ENCODE measurements at regions not wholly inside any gene's neighbourhood (a gene's known extent, or its start where the extent isn't known, plus 50 kb on each side); places are given as distances from the start of the nearest gene placed in this dataset.
"Not testable (repeated sequence)": the region's sequence is repeated elsewhere in the genome, so short reads cannot be mapped to it uniquely, and the experiment has no call there.

DNA sequence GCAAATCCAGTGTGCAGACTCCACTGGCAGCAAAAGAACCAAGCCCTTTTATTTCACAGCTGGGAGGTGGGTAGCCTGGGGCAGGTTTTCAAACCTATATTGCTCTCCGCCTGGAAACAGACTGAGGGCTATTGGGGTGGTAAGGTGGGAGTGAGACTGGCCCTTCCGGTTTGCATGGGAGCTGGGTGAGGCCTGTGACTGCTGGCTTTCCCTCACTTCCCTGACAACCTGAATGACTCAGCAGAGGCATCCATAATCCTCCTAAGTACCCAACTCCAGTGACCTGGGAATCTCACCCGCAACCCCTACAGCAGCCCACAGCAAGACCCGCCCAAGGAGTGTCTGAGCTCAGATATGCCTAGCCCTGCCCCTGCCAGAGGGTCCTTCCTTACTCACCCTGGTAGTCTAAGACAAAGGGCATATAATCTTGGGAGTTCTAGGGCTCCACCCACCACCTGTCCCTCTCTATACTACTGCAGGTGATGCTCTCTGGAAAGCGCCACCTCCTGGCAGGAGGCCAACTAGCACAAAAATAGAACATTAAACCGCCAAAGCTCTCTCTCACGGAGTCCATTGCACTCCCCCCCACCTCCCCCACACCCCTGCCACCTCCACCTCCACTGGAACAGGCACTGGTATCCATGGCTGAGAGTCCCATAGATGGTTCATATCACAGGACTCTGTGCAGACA, 602.0 kb upstream of the C16orf82 start:
- H3K4me3 ChIP-seq (ENCODE audit: control insufficient read depth, low read depth, low read length) = no peak overlapping the region
- no peak for DNase-seq (ENCODE audit: low read depth)
- TF ChIP-seq, protein P1, sequence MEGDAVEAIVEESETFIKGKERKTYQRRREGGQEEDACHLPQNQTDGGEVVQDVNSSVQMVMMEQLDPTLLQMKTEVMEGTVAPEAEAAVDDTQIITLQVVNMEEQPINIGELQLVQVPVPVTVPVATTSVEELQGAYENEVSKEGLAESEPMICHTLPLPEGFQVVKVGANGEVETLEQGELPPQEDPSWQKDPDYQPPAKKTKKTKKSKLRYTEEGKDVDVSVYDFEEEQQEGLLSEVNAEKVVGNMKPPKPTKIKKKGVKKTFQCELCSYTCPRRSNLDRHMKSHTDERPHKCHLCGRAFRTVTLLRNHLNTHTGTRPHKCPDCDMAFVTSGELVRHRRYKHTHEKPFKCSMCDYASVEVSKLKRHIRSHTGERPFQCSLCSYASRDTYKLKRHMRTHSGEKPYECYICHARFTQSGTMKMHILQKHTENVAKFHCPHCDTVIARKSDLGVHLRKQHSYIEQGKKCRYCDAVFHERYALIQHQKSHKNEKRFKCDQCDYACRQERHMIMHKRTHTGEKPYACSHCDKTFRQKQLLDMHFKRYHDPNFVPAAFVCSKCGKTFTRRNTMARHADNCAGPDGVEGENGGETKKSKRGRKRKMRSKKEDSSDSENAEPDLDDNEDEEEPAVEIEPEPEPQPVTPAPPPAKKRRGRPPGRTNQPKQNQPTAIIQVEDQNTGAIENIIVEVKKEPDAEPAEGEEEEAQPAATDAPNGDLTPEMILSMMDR (IDR thresholded peaks at IDR 0.05; ENCODE audit: control insufficient read depth, insufficient read depth, low read depth, low read length, missing control alignments) = no peak

DNA sequence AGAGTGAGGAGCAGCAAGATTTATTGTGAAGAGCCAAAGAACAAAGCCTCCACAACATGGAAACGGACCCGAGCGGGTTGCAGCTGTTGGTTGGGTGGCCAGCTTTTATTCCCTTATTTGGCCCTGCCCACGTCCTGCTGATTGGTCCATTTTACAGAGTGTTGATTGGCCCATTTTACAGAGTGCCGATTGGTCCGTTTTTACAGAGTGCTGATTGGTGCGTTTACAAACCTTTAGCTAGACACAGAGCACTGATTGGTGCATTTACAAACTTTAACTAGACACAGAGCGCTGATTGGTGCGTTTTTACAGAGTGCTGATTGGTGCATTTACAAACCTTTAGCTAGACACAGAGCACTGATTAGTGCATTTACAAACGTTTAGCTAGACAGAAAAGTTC, 592.3 kb upstream of the C16orf82 start:
- H3K4me3 ChIP-seq (ENCODE audit: control insufficient read depth, low read depth, low read length); DNase-seq (ENCODE audit: low read depth): not testable (repeated sequence)

DNA sequence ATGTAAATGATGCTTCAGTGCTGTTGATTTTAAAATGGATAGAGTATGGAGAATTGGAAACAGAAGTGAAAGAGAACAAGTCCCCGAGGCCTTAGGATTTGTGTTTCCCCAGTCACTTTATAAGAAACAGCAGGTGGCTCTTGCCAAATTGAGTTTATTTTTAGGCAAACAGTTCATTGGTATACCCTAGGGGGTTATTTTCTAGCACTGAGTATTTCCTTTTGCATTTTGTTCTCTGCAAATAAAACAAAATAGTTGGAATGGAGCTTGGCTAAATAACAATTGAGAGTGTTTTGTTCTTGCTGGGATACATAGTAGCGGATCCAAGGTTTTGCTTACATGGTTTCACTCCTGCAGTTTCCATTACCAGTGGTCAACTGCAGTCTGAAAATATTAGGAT, 591.1 kb upstream of the C16orf82 start:
- TF ChIP-seq, protein P1 (IDR thresholded peaks at IDR 0.05; ENCODE audit: control insufficient read depth, insufficient read depth, low read depth, low read length, missing control alignments) = no peak
- H3K4me3 ChIP-seq (ENCODE audit: control insufficient read depth, low read depth, low read length) = no peak overlapping the region
- DNase-seq (ENCODE audit: low read depth) = no peak

DNA sequence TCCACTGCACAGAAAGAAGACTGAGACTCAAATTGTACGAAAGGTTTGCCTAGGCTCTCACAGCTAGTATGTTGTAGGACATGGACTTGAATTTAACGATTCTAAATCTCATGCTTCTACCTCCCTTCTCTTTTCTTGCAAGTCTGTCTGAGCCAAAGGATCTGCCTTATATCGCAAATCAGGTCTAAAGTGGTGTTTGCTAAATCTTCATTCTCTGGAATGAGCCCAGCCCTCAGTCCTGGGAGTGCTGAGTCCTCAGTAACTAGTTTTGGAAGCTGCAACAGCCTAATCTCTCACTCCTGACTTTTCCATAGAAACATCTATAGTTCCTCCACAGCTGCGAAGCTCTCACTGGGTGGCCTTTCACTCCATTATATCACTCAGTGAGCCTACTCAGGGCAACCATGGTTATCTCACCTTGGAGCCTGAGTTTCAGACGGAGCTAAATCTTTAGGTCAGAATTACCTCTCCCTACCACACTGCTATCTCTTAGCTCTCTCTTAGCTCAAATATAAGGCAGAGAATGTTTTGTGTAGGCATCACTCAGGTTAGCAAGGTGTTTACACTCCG, 575.5 kb upstream of the C16orf82 start:
- TF ChIP-seq, protein P1 (IDR thresholded peaks at IDR 0.05; ENCODE audit: control insufficient read depth, insufficient read depth, low read depth, low read length, missing control alignments) = no peak
- no peak overlapping the region for H3K4me3 ChIP-seq (ENCODE audit: control insufficient read depth, low read depth, low read length)
- no peak for DNase-seq (ENCODE audit: low read depth)

DNA sequence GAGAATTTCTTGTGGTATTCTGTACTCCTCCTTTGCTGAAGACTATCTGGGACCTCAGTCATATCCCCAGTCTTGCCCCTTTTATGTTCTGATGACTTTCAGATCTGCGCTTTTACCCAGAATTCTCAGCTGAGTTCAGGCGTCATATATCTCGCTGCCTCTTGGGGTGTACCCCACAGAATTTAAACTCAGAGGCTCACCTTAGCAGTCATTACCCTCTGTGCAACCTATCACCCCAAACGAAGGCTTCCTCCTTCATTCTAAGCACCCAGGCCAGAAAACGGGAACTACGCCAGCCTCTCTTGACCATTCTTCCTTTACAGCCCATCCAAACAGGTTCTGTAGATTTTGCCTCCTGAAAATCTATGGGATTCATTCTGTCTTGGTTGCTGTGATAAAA, 574.8 kb upstream of the C16orf82 start:
- DNase-seq (ENCODE audit: low read depth) = no peak
- TF ChIP-seq, protein P1 (IDR thresholded peaks at IDR 0.05; ENCODE audit: control insufficient read depth, insufficient read depth, low read depth, low read length, missing control alignments) = no peak
- H3K4me3 ChIP-seq (ENCODE audit: control insufficient read depth, low read depth, low read length) = no peak overlapping the region

DNA sequence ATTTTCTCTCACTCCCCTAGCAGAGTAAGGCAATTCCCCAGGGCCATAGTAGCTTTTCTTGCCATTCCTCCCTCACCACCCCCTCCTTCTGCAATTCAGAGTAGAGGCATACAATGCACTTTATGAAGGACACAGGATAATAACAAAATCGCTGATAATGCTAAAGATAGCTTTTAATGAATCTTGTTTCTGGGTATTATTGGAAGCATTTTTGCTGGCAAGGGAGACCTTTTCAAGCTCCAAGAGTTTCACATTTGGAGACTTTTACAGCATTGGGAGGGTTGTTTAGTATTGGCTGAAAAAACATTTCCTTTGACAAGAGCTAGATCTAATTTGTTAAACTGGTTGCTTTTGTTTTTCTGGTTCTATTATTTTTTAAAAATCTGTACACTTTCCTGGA, 573.0 kb upstream of the C16orf82 start:
- no peak for DNase-seq (ENCODE audit: low read depth)
- no peak overlapping the region for H3K4me3 ChIP-seq (ENCODE audit: control insufficient read depth, low read depth, low read length)
- TF ChIP-seq, protein P1 (IDR thresholded peaks at IDR 0.05; ENCODE audit: control insufficient read depth, insufficient read depth, low read depth, low read length, missing control alignments) = no peak

DNA sequence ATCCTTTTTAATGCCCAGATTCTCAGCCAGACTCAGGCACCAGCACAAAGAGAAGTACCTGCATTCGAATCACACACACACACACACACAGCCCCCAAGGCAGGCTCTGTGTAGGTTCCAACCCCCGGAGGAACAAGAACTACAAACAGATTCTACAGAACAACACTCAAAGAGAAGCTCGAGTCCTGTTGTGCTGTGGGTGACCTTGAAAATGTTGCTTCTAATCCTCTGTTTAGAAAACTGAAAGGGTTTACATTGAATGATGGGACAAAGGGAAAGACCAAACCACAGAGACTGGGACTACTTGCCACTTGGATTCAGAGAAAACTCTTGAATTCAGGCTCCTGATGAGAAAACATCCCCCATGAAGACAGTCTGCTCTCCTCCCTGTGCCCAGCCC, 568.8 kb upstream of the C16orf82 start:
- H3K4me3 ChIP-seq (ENCODE audit: control insufficient read depth, low read depth, low read length) = no peak overlapping the region
- DNase-seq (ENCODE audit: low read depth) = no peak
- TF ChIP-seq, protein P1 (IDR thresholded peaks at IDR 0.05; ENCODE audit: control insufficient read depth, insufficient read depth, low read depth, low read length, missing control alignments) = no peak

All from AG09309 (cell line).